ENCODE measurements at regions not wholly inside any gene's neighbourhood (a gene's known extent, or its start where the extent isn't known, plus 50 kb on each side); places are given as distances from the start of the nearest gene placed in this dataset.

DNA sequence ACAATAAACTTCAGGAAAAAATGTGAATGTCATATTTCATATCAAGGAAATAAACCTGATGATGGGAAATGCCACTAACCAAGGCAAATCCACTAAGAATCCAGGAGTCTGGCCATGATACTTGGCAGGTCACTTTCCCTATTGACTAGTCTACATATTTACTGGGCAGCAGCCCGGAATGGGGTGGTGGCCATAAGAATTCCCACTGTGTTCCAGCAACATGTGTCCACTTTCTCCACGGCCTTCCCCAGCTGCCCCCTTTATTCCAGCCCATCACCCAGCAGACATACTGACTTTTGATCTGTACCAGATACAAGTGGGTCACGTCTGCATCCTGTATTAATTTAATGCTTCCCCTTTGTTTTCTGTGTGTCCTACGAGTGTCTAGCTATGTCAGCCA lies 234.5 kb upstream of the PRDM1 start:
- Histone ChIP-seq H3K9me3 (ENCODE audit: low read depth, low read length) (no peaks in the 10 kb centered on the region), H3K27me3 (ENCODE audit: insufficient read depth, low read length) (no peaks in the 10 kb centered on the region), H3K4me1 (ENCODE audit: insufficient read depth, low read length) (no peaks in the 10 kb centered on the region), H3K4me3 (ENCODE audit: low read length) (no peak overlapping the region)

DNA sequence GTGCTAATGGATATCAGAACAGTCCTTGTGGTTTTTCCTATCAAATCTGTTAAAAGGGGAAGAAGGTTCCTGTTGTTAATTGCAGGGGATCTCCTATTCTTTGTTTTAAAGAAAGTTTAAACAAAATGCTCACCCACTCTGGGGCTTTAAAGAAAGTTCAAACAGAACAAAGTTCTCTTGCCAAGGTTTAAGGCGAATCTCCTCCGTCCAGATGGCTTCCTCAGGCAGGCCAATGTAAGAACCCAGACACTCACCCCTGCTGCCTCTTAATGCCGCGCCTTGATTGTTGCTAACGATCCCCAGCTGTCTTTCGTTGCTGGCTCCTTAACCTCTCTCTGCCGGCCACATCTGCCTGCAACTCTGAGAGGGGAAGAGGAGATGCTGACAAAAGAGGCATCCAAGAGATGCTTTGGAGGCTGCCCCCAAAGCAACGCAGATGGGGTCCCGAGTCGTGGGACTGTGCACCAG lies 235.0 kb upstream of the PRDM1 start:
- Histone ChIP-seq H3K4me3 (ENCODE audit: low read length) (no peak overlapping the region), H3K4me1 (ENCODE audit: insufficient read depth, low read length) (no peaks in the 10 kb centered on the region), H3K27me3 (ENCODE audit: insufficient read depth, low read length) (no peaks in the 10 kb centered on the region), H3K9me3 (ENCODE audit: low read depth, low read length) (no peaks in the 10 kb centered on the region)

DNA sequence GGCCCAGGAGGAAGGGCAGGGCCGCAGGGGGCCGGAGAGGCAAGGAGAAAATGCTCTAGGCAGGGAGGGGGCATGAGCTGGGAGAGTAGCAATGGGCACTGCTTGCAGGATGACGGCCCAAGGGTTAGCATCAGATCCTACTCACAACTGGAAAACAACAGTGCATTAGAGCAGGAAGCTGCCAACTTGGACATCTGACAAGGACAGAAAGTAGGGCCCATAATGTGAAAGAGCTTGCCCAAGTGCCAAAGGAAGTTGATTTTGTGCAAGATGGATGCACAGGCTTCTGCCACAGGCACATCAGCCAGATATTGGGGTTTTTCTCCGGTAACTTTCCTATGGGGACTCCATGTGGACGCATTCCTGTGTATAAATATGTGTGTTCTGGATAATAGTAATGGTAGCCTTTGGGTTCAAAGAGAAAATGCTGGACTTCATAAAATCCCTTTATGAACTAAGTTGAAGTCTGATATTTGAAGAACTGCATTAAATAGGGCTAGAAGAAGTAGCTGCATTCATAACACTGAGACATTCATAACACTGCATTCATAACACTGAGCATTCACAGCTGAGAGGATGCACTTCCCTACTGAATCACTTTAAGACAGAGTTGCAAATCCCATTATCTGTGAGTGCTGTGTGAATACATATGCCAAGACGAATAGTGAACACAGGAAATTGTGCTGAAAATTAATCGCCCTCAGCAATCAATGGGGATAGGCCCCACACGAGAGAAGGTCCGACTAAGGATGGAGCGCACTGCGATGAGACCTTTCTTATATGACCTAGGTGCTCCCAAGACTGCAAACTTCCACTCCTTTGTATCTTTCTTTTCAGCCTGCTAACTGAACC lies 235.6 kb upstream of the PRDM1 start:
- H3K27me3 ChIP-seq (ENCODE audit: insufficient read depth, low read length) = no peaks in the 10 kb centered on the region
- H3K4me3 ChIP-seq (ENCODE audit: low read length) = no peak overlapping the region
- no peaks in the 10 kb centered on the region for H3K9me3 ChIP-seq (ENCODE audit: low read depth, low read length)
- no peaks in the 10 kb centered on the region for H3K4me1 ChIP-seq (ENCODE audit: insufficient read depth, low read length)

DNA sequence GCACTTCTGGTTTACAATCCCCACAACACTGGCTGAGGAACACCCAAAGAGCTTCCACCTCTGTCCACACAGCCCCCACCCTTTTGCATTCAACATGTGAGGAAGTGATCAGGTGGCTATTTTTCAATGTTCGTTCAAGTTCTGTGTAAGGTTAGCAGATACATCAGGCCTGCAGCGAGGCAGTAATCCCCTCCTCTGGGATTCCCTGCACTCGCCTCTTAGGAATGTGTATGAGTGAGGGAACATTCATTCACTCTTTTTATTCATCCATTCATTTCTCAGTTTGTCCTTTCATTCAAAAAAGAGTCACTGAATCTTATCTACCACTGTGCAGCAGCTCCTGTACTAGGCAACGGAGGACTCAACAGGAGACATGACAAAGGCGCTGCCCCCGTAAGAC lies 236.4 kb upstream of the PRDM1 start:
- Histone ChIP-seq H3K27me3 (ENCODE audit: insufficient read depth, low read length) (no peaks in the 10 kb centered on the region), H3K9me3 (ENCODE audit: low read depth, low read length) (no peaks in the 10 kb centered on the region)

DNA sequence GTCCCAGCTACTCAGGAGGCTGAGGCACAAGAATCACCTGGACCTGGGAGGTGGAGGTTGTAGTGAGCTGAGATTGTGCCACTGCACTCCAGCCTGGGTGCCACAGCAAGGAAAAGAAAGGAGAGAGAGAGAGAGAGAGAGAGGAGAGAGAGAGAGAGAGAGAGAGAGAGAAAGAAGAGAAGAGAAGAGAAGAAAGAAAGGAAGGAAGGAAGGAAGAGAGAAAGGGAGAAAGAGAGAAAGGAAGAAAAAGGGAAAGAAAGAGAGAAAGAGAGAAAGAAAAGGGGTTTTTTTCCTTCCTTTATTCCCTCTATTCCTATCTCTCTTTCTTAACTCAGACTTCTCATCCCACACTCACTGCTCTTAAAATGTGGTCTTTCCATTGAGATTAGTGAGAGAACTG lies 238.7 kb upstream of the PRDM1 start:
- no peaks in the 10 kb centered on the region for H3K4me1 ChIP-seq (ENCODE audit: insufficient read depth, low read length)
- H3K4me3 ChIP-seq (ENCODE audit: low read length) = no peak overlapping the region
- H3K9me3 ChIP-seq (ENCODE audit: low read depth, low read length) = no peaks in the 10 kb centered on the region
- H3K27me3 ChIP-seq (ENCODE audit: insufficient read depth, low read length) = no peaks in the 10 kb centered on the region

More for the DNA sequence above, 236.4 kb upstream of the PRDM1 start:
- H3K4me1 ChIP-seq (ENCODE audit: insufficient read depth, low read length) = no peaks in the 10 kb centered on the region
- H3K4me3 ChIP-seq (ENCODE audit: low read length) = no peak overlapping the region

DNA sequence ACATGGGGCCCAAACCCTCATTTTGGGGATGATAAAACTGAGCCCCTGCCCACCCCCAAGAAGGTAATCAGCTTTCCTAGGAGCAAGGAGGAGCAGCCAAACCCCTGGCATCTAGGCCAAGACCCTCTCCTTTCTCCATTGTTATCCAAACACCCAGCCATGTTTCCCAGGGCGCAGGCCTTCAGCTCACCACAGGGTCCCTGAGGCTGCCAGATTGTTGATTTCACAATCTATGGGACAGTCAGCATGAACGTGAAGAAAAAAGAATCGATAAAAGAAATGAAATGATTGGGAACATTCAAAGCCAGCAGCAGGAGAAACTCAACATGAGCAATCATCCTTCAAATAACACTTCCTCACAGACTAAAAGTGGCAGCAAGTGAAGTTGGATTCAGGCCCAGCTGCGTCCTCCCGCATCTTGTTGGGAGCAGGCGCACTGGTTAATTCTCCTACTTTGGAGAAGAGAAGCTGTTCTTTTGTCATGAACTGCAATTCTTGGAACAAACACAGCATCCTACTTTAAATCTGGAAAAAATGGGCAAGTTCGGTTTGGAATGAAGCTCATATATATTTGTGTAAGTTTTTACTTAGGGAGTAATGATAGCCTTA lies 241.8 kb upstream of the PRDM1 start:
- Histone ChIP-seq H3K9me3 (ENCODE audit: low read depth, low read length) (no peaks in the 10 kb centered on the region), H3K4me3 (ENCODE audit: low read length) (no peak overlapping the region), H3K27me3 (ENCODE audit: insufficient read depth, low read length) (no peaks in the 10 kb centered on the region), H3K4me1 (ENCODE audit: insufficient read depth, low read length) (no peaks in the 10 kb centered on the region)

DNA sequence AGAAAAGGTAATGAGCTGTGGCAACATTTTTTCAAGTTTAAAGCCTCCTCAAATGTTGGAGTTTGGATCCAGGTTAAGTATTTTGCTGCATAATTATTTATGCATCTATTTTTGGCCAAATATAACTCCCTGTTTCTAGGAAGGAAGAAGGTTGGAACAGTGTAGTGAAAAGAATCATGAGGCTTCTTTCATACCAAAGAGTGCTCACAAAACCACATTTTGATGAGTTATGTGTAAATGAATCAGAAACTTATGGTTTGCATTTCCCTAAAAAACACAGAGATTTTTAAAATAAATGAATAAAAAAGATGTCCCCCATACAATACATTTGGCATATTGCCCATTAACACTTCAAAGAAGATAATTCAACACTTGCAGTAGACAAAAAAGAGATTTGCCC lies 246.9 kb upstream of the PRDM1 start:
- Histone ChIP-seq H3K9me3 (ENCODE audit: low read depth, low read length) (no peaks in the 10 kb centered on the region), H3K4me3 (ENCODE audit: low read length) (no peak overlapping the region), H3K4me1 (ENCODE audit: insufficient read depth, low read length) (no peaks in the 10 kb centered on the region), H3K27me3 (ENCODE audit: insufficient read depth, low read length) (no peaks in the 10 kb centered on the region)

DNA sequence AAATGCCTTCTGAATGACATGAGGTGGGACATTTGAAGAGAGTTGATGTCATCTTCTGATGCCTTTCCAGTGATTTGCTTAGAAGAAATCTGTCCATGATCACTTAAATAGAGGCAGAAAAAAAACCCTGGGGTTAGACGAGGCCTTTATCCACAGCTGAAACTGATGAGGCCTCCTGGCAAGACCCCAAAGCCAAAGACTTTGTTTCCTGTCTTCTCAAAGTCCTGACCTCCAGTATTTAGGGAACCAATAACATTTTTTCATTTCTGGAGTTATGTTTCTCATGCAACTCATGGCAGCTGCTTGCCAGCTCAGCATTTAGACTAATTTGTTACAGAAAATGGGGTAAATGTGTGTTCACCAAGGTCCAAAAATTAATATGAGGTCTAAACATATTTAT lies 248.0 kb upstream of the PRDM1 start:
- Histone ChIP-seq H3K4me1 (ENCODE audit: insufficient read depth, low read length) (peaks cover 6% of the 10 kb centered on the region), H3K27me3 (ENCODE audit: insufficient read depth, low read length) (no peaks in the 10 kb centered on the region), H3K9me3 (ENCODE audit: low read depth, low read length) (no peaks in the 10 kb centered on the region), H3K4me3 (ENCODE audit: low read length) (no peak overlapping the region)

DNA sequence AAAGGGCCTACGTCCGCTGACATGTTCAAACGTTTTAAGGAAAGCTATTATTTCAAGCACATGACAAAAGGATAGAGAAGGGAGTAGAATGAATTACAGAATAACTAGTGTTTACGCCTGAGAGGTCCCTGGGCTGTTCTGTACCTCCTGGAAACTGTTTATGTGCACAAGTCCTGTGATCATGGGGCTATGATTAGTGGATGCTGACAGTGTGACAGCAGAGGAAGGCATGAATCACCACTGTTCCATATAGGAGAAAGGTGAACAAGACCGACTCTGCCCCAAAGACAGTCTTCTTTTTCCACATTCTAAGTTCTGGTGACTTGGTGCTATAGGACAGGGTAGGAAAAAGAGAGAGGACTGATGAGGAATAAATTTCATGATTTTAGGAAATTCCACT lies 249.2 kb upstream of the PRDM1 start:
- peaks cover 16% of the 10 kb centered on the region for H3K4me1 ChIP-seq (ENCODE audit: insufficient read depth, low read length)

DNA sequence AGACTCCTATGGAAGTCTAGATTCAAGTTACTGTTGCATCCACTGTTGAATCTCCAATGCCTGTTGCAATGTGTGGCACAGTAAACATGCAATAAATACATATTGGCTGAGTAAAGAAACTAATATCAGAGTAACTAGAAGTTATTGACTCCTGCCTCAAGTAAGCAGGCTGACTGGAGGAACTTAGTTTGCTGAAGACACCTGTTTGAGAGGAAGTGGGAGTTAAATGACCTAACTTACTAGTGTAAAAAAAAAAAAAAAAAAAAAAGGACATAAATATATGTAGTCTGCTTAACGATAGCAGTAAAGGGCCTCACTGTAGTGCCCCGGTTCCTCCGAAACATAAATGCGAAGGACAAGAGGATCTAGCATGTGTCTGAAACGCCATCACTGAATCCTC lies 249.8 kb upstream of the PRDM1 start:
- no peaks in the 10 kb centered on the region for H3K9me3 ChIP-seq (ENCODE audit: low read depth, low read length)
- H3K27me3 ChIP-seq (ENCODE audit: insufficient read depth, low read length) = no peaks in the 10 kb centered on the region
- peaks cover 22% of the 10 kb centered on the region for H3K4me1 ChIP-seq (ENCODE audit: insufficient read depth, low read length)
- H3K4me3 ChIP-seq (ENCODE audit: low read length) = no peak overlapping the region

More for the DNA sequence above, 249.2 kb upstream of the PRDM1 start:
- no peaks in the 10 kb centered on the region for H3K27me3 ChIP-seq (ENCODE audit: insufficient read depth, low read length)
- H3K4me3 ChIP-seq (ENCODE audit: low read length) = no peak overlapping the region
- no peaks in the 10 kb centered on the region for H3K9me3 ChIP-seq (ENCODE audit: low read depth, low read length)

DNA sequence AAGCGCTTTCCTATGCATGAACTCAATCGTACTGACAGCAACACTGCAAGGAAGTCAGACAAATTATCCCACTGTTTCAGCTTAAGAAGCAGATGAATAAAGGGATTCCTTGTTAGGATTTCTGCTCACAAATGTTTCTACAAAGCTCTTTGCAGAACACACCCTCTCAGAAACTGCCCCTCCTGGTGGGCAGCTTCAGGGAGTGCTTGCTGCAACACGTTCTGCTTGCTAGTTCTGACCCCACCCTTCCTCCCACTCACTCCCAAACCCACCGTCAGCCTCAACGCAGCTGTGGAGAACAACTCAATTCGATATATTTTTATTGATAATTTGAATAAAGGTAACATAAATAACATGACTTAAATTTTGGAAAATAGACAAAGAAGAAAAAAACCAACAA lies 250.8 kb upstream of the PRDM1 start:
- Histone ChIP-seq H3K4me1 (ENCODE audit: insufficient read depth, low read length) (peaks cover 22% of the 10 kb centered on the region), H3K4me3 (ENCODE audit: low read length) (no peak overlapping the region), H3K27me3 (ENCODE audit: insufficient read depth, low read length) (no peaks in the 10 kb centered on the region), H3K9me3 (ENCODE audit: low read depth, low read length) (no peaks in the 10 kb centered on the region)

DNA sequence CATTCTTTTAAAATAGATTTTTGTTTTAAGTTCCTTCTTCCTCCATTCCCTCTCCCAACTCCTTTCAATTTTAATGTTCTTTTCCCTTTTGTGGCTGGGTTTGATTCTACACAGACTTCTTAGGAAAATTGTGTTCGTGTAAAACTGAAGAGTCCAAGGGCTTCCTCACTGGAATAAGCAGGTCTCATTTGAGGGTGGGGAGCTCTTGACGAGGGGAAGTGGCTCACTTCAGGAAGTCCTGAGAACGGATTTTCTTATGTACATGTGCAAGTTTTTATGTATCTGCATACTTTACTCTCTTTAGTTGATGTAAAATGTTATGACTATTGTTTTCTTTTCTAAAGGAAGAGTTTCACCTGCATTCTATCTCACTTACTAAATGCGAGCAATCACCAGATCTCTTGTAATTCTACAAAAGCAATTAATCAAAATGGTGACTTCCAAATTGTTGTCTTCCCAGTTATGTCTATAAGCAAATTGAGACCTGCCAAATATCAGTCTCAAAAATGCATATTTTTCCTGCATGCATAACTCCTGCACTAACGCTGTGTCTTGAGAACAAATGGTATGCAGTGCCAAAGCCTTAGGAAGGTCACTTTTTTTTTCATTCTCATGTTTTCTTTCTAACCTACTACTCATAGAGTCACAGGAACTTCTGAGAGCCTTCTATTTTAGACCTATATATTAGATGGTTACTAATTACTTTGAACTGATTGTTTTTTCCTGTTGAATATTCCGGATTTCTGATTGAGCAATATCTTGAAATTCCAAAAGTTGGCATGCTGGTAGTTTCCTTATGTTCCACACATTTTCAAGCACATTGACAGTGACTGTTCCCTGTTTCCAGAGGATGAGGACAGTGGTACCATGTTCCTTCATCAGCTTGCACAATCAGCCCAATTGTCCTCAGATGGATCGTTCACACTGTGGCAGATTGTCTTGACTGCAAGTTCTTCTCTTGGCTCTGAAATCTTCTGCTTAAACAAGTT lies 251.9 kb upstream of the PRDM1 start:
- no peaks in the 10 kb centered on the region for H3K9me3 ChIP-seq (ENCODE audit: low read depth, low read length)
- no peaks in the 10 kb centered on the region for H3K27me3 ChIP-seq (ENCODE audit: insufficient read depth, low read length)
- H3K4me3 ChIP-seq (ENCODE audit: low read length) = no peak overlapping the region
- H3K4me1 ChIP-seq (ENCODE audit: insufficient read depth, low read length) = peaks cover 22% of the 10 kb centered on the region

DNA sequence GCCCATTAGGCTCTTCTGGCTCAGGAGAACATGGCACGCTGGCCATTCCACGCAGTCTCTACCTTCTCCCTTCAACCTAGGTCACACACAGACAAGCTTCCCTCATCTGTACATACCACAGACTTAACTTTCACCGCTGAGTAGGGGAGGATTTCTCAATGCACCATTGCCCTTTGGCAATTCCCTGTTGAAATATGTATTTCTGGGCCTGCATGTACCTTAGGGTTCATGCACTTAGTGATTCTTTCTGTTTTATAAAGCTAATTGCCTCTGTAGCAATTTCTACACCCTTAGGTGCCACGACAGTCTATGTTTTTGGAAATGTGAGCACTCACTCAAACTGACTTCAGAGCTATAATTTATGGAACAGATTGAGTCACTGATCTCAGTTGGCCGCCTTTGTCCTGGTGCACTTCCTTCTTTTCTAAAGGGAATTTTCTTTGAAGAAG lies 253.8 kb upstream of the PRDM1 start:
- H3K4me3 ChIP-seq (ENCODE audit: low read length) = no peak overlapping the region
- no peaks in the 10 kb centered on the region for H3K27me3 ChIP-seq (ENCODE audit: insufficient read depth, low read length)
- no peaks in the 10 kb centered on the region for H3K9me3 ChIP-seq (ENCODE audit: low read depth, low read length)
- peaks cover 22% of the 10 kb centered on the region for H3K4me1 ChIP-seq (ENCODE audit: insufficient read depth, low read length)

DNA sequence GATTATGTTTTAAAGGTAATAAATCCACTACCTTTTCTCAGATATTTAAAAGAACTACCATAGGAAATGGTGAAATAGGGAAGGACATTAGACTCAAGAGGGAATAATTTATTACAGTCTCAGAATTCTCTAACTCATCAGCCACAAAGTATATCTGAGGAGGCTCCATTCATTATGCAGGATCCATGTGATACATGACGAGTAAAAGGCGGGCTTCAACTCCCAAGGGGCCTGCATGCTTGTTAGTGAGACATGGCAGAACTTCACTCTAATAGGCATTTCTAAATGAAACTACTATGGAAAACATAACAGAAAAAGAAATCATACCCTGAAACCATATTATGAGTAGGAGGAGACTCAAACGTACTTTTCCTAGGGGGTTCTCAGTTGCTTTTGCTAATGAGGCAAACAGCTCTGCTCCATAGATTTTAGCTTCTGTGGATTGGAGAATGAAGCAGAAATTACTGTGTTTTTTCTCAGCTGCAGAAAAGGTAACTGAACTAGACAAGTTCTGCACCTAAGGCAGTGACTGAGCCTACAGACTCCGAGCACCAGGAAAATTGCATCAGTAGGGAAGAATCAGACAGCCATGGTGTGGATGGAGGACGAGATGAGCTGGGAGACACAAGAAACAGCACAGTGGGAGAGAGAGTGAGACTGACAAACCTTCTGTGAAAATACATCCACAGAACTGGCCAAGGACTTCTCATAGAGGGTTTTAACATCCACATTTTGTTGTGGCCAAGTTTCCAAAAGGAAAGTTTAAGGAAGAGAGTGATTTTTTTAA lies 254.6 kb upstream of the PRDM1 start:
- Histone ChIP-seq H3K9me3 (ENCODE audit: low read depth, low read length) (no peaks in the 10 kb centered on the region), H3K27me3 (ENCODE audit: insufficient read depth, low read length) (no peaks in the 10 kb centered on the region), H3K4me1 (ENCODE audit: insufficient read depth, low read length) (peaks cover 22% of the 10 kb centered on the region), H3K4me3 (ENCODE audit: low read length) (no peak overlapping the region)

Measured in mononuclear cell (primary cell).